ENCODE measurements at regions not wholly inside any gene's neighbourhood (a gene's known extent, or its start where the extent isn't known, plus 50 kb on each side); places are given as distances from the start of the nearest gene placed in this dataset.

GRCh38 chr10:23608926-23609325 lies 170.1 kb downstream of the OTUD1 start:
- no peak for DNase-seq (ENCODE audit: low spot score)
- no peak for ATAC-seq (ENCODE audit: low FRiP score)
- no peak for TF ChIP-seq CTCF (IDR thresholded peaks at IDR 0.05)

GRCh38 chr10:23610626-23611307 lies 171.9 kb downstream of the OTUD1 start:
- no peak for TF ChIP-seq CTCF (IDR thresholded peaks at IDR 0.05)
- ATAC-seq (ENCODE audit: low FRiP score): no peak
- no peak for DNase-seq (ENCODE audit: low spot score)

- TF ChIP-seq CTCF (IDR thresholded peaks at IDR 0.05): no peak
- ATAC-seq (ENCODE audit: low FRiP score) (no peak), DNase-seq (ENCODE audit: low spot score) (no peak)
Observed at GRCh38 chr10:23611308-23612029, 172.6 kb downstream of the OTUD1 start.

- DNase-seq (ENCODE audit: low spot score) (no peak), ATAC-seq (ENCODE audit: low FRiP score) (no peak)
- TF ChIP-seq CTCF (IDR thresholded peaks at IDR 0.05): no peak
Observed at GRCh38 chr10:23613900-23614299, 175.0 kb downstream of the OTUD1 start.

GRCh38 chr10:23614483-23614882 lies 175.6 kb downstream of the OTUD1 start:
- TF ChIP-seq CTCF (IDR thresholded peaks at IDR 0.05): no peak
- DNase-seq (ENCODE audit: low spot score) (no peak), ATAC-seq (ENCODE audit: low FRiP score) (no peak)

GRCh38 chr10:23630376-23630775 lies 191.5 kb downstream of the OTUD1 start:
- no peak for TF ChIP-seq CTCF (IDR thresholded peaks at IDR 0.05)
- DNase-seq (ENCODE audit: low spot score) (no peak), ATAC-seq (ENCODE audit: low FRiP score) (no peak)

- DNase-seq (ENCODE audit: low spot score): no peak
- TF ChIP-seq CTCF (IDR thresholded peaks at IDR 0.05): no peak
- ATAC-seq (ENCODE audit: low FRiP score): no peak
Observed at GRCh38 chr10:23630885-23631284, 192.0 kb downstream of the OTUD1 start.
